ENCODE measurements at regions not wholly inside any gene's neighbourhood (a gene's known extent, or its start where the extent isn't known, plus 50 kb on each side); places are given as distances from the start of the nearest gene placed in this dataset.

DNA sequence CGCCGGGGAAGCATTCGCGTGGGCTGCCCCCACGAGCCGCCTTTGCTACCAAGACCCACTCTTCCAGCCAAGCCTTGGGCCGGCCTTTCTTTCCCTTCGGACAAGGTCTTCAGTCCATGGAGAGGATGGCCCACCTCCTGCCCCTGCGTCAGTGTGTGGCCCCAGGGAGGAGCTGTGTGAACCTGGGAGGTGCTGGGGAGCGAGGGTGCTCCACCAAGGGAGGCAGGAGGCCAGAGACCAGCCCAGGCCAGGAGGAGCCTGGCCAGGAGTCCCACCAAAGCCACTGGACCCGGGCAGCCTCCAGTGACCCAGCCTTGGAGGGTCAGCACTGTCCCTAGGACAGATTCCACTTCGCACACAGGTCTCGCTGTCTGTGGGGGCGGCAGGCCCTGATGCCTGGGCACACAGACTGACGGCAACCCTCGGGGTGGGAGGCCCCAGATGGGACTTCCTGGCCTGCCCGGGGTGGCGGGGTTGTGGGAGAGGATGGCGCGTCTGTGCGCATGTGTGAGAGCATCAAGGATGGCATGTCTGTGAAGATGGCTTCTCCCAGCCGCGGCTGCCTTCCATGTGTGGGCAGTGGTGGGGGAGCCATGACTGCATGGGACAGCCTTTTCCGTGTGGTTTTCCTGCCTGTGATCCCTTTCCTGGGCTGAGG is 113.3 kb upstream of the LPCAT1 start:
- TF ChIP-seq, protein P1, sequence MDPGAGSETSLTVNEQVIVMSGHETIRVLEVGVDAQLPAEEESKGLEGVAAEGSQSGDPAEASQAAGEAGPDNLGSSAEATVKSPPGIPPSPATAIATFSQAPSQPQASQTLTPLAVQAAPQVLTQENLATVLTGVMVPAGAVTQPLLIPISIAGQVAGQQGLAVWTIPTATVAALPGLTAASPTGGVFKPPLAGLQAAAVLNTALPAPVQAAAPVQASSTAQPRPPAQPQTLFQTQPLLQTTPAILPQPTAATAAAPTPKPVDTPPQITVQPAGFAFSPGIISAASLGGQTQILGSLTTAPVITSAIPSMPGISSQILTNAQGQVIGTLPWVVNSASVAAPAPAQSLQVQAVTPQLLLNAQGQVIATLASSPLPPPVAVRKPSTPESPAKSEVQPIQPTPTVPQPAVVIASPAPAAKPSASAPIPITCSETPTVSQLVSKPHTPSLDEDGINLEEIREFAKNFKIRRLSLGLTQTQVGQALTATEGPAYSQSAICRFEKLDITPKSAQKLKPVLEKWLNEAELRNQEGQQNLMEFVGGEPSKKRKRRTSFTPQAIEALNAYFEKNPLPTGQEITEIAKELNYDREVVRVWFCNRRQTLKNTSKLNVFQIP (CRISPR knock-in tag; IDR thresholded peaks at IDR 0.05; ENCODE audit: borderline replicate concordance, low read depth) = no peak
- TF ChIP-seq RARB (CRISPR knock-in tag; IDR thresholded peaks at IDR 0.05) (no peak), TCF4 (CRISPR knock-in tag; IDR thresholded peaks at IDR 0.05; ENCODE audit: borderline replicate concordance) (no peak), ZFP30 (CRISPR knock-in tag; IDR thresholded peaks at IDR 0.05) (no peak), CSDC2 (CRISPR knock-in tag; IDR thresholded peaks at IDR 0.05) (no peak), TOX (CRISPR knock-in tag; IDR thresholded peaks at IDR 0.05; ENCODE audit: borderline replicate concordance) (no peak), SNAI2 (CRISPR knock-in tag; IDR thresholded peaks at IDR 0.05) (no peak), GLIS3 (CRISPR knock-in tag; IDR thresholded peaks at IDR 0.05) (no peak)
- TF ChIP-seq, protein P2, sequence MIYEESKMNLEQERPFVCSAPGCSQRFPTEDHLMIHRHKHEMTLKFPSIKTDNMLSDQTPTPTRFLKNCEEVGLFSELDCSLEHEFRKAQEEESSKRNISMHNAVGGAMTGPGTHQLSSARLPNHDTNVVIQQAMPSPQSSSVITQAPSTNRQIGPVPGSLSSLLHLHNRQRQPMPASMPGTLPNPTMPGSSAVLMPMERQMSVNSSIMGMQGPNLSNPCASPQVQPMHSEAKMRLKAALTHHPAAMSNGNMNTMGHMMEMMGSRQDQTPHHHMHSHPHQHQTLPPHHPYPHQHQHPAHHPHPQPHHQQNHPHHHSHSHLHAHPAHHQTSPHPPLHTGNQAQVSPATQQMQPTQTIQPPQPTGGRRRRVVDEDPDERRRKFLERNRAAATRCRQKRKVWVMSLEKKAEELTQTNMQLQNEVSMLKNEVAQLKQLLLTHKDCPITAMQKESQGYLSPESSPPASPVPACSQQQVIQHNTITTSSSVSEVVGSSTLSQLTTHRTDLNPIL (CRISPR knock-in tag; IDR thresholded peaks at IDR 0.05; ENCODE audit: low read depth) = no peak
- TF ChIP-seq, protein P3, sequence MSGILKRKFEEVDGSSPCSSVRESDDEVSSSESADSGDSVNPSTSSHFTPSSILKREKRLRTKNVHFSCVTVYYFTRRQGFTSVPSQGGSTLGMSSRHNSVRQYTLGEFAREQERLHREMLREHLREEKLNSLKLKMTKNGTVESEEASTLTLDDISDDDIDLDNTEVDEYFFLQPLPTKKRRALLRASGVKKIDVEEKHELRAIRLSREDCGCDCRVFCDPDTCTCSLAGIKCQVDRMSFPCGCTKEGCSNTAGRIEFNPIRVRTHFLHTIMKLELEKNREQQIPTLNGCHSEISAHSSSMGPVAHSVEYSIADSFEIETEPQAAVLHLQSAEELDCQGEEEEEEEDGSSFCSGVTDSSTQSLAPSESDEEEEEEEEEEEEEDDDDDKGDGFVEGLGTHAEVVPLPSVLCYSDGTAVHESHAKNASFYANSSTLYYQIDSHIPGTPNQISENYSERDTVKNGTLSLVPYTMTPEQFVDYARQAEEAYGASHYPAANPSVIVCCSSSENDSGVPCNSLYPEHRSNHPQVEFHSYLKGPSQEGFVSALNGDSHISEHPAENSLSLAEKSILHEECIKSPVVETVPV (CRISPR knock-in tag; IDR thresholded peaks at IDR 0.05) = no peak
- TF ChIP-seq, protein P4, sequence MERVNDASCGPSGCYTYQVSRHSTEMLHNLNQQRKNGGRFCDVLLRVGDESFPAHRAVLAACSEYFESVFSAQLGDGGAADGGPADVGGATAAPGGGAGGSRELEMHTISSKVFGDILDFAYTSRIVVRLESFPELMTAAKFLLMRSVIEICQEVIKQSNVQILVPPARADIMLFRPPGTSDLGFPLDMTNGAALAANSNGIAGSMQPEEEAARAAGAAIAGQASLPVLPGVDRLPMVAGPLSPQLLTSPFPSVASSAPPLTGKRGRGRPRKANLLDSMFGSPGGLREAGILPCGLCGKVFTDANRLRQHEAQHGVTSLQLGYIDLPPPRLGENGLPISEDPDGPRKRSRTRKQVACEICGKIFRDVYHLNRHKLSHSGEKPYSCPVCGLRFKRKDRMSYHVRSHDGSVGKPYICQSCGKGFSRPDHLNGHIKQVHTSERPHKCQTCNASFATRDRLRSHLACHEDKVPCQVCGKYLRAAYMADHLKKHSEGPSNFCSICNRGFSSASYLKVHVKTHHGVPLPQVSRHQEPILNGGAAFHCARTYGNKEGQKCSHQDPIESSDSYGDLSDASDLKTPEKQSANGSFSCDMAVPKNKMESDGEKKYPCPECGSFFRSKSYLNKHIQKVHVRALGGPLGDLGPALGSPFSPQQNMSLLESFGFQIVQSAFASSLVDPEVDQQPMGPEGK (CRISPR knock-in tag; IDR thresholded peaks at IDR 0.05; ENCODE audit: borderline replicate concordance) = no peak
- TF ChIP-seq, protein P5, sequence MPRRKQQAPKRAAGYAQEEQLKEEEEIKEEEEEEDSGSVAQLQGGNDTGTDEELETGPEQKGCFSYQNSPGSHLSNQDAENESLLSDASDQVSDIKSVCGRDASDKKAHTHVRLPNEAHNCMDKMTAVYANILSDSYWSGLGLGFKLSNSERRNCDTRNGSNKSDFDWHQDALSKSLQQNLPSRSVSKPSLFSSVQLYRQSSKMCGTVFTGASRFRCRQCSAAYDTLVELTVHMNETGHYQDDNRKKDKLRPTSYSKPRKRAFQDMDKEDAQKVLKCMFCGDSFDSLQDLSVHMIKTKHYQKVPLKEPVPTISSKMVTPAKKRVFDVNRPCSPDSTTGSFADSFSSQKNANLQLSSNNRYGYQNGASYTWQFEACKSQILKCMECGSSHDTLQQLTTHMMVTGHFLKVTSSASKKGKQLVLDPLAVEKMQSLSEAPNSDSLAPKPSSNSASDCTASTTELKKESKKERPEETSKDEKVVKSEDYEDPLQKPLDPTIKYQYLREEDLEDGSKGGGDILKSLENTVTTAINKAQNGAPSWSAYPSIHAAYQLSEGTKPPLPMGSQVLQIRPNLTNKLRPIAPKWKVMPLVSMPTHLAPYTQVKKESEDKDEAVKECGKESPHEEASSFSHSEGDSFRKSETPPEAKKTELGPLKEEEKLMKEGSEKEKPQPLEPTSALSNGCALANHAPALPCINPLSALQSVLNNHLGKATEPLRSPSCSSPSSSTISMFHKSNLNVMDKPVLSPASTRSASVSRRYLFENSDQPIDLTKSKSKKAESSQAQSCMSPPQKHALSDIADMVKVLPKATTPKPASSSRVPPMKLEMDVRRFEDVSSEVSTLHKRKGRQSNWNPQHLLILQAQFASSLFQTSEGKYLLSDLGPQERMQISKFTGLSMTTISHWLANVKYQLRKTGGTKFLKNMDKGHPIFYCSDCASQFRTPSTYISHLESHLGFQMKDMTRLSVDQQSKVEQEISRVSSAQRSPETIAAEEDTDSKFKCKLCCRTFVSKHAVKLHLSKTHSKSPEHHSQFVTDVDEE (CRISPR knock-in tag; IDR thresholded peaks at IDR 0.05) = no peak
